Caco-2 (cell line): ENCODE measurements at regions not wholly inside any gene's neighbourhood (a gene's known extent, or its start where the extent isn't known, plus 50 kb on each side); places are given as distances from the start of the nearest gene placed in this dataset.

ENCODE experiments used
- BruUV-seq: library from RNA; stranded (reverse); fragments of 400-500 nt; replicated peaks from 2 replicates; lab custom pipeline; 2021; lab: Mats Ljungman, UMichigan
- CTCF ChIA-PET: fragments of 300-600 bp; sonication (Branson Sonifier 250); formaldehyde crosslinking; loops from one replicate; lab custom pipeline; 2022; ENCODE audit warnings: antibody characterized with exemption; lab: Charles Lee
- POLR2A ChIA-PET: fragments of 300-600 bp; sonication (Branson Sonifier 250); formaldehyde crosslinking; loops from one replicate; lab custom pipeline; 2022; ENCODE audit warnings: antibody characterized with exemption; lab: Charles Lee
- DNase-seq, 2 experiments: peaks; one replicate each; pipeline versions ENCODE4 v3.0.0 to v3.0.0-alpha.2; 2020 to 2022
- H3K27me3 ChIP-seq: replicated peaks from 2 replicates; pipeline ENCODE4 v1.6.0; 2011; ENCODE audit warnings: low read length; ENCODE audit not compliant: control insufficient read depth, insufficient read depth
- H3K36me3 ChIP-seq: 2 replicates; pipeline ENCODE4 v1.5.1; 2011; ENCODE audit warnings: low read length; ENCODE audit not compliant: control insufficient read depth, insufficient read depth
- H3K4me1 ChIP-seq: fragments of 250-450 bp; sonication (Bioruptor Pico); 2 replicates; pipeline ENCODE4 v1.5.1; 2020; ENCODE audit warnings: mild to moderate bottlenecking
- H3K4me3 ChIP-seq: 2 replicates; pipeline ENCODE4 v1.5.1; 2011; ENCODE audit warnings: low read depth, mild to moderate bottlenecking, control low read depth, low read length
- H3K9me3 ChIP-seq: fragments of 250-450 bp; sonication (Bioruptor Pico); 2 replicates; pipeline ENCODE4 v1.5.1; 2020; ENCODE audit warnings: mild to moderate bottlenecking, moderate library complexity
- H3K27ac Mint-ChIP-seq: one replicate; pipeline ENCODE4 v1.8.0; 2022; ENCODE audit warnings: mixed read lengths; ENCODE audit not compliant: unreplicated experiment
- H3K27me3 Mint-ChIP-seq: one replicate; pipeline ENCODE4 v1.8.0; 2022; ENCODE audit warnings: mixed read lengths; ENCODE audit not compliant: insufficient read depth, unreplicated experiment
- H3K36me3 Mint-ChIP-seq: one replicate; pipeline ENCODE4 v1.8.0; 2022; ENCODE audit warnings: mild to moderate bottlenecking, mixed read lengths; ENCODE audit not compliant: insufficient read depth, unreplicated experiment
- H3K4me1 Mint-ChIP-seq: one replicate; pipeline ENCODE4 v1.8.0; 2022; ENCODE audit warnings: low read depth, mixed read lengths; ENCODE audit not compliant: unreplicated experiment
- H3K4me3 Mint-ChIP-seq: one replicate; pipeline ENCODE4 v1.8.0; 2022; ENCODE audit warnings: mild to moderate bottlenecking, moderate library complexity, mixed read lengths; ENCODE audit not compliant: unreplicated experiment
- H3K9me3 Mint-ChIP-seq: one replicate; pipeline ENCODE4 v1.8.0; 2022; ENCODE audit warnings: mixed read lengths; ENCODE audit not compliant: unreplicated experiment
- CTCF ChIP-seq, 2 experiments: fragments of 200-600 bp in 1 of 2; IDR thresholded peaks; 1 replicate in 1 of 2; 2 replicates in 1 of 2; pipeline versions ENCODE4 v1.5.1 to v1.8.0; 2011 to 2022; ENCODE audit warnings: antibody characterized with exemption in 1 of 2, control low read depth in 1 of 2, inconsistent platforms in 1 of 2, low read depth in 1 of 2, low read length in 1 of 2, mild to moderate bottlenecking in 1 of 2, moderate library complexity in 1 of 2; ENCODE audit not compliant: insufficient read depth in 1 of 2, severe bottlenecking in 1 of 2, unreplicated experiment in 1 of 2
- intact Hi-C: fragments of 100-400 bp; cut with micrococcal nuclease; formaldehyde crosslinking; loops from one replicate; pipeline ENCODE4 v1.10.0; 2022; ENCODE audit not compliant: unreplicated experiment

GRCh38 chr10:24784061-24784460 is 60.4 kb upstream of the ARHGAP21 start:
- Histone ChIP-seq H3K36me3 (no peaks in the 10 kb centered on the region), H3K9me3 (no peaks in the 10 kb centered on the region), H3K4me3 (no peak overlapping the region), H3K27me3 (no peaks in the 10 kb centered on the region), H3K4me1 (no peaks in the 10 kb centered on the region)
- Mint-ChIP-seq H3K27ac (no peak overlapping the region), H3K36me3 (no peaks in the 10 kb centered on the region), H3K4me1 (no peaks in the 10 kb centered on the region), H3K9me3 (no peaks in the 10 kb centered on the region), H3K27me3 (no peaks in the 10 kb centered on the region), H3K4me3 (no peak overlapping the region)
- ChIA-PET POLR2A (no interaction called here), CTCF (no interaction called here)
- no peak for DNase-seq
- TF ChIP-seq CTCF (IDR thresholded peaks at IDR 0.05; ENCODE audit: insufficient read depth in 1 of 2, low read depth in 1 of 2, low read length in 1 of 2, severe bottlenecking in 1 of 2, unreplicated experiment in 1 of 2) = no peak
- BruUV-seq = no TSS peak
- intact Hi-C loops = no loop called here

- Histone ChIP-seq H3K4me1 (no peaks in the 10 kb centered on the region), H3K9me3 (no peaks in the 10 kb centered on the region), H3K36me3 (no peaks in the 10 kb centered on the region), H3K27me3 (no peaks in the 10 kb centered on the region), H3K4me3 (no peak overlapping the region)
- intact Hi-C loops = no loop called here
- CTCF ChIA-PET = no interaction called here
- DNase-seq = no peak
- no peak for TF ChIP-seq CTCF (IDR thresholded peaks at IDR 0.05; ENCODE audit: insufficient read depth in 1 of 2, low read depth in 1 of 2, low read length in 1 of 2, severe bottlenecking in 1 of 2, unreplicated experiment in 1 of 2)
- Mint-ChIP-seq H3K4me3 (no peak overlapping the region), H3K9me3 (no peaks in the 10 kb centered on the region), H3K4me1 (no peaks in the 10 kb centered on the region), H3K36me3 (no peaks in the 10 kb centered on the region), H3K27me3 (no peaks in the 10 kb centered on the region), H3K27ac (no peak overlapping the region)
- POLR2A ChIA-PET = no interaction called here
- no TSS peak for BruUV-seq
These were observed 59.8 kb upstream of the ARHGAP21 start for GRCh38 chr10:24783504-24783903.

GRCh38 chr10:24779737-24780136 is 56.0 kb upstream of the ARHGAP21 start:
- ChIA-PET POLR2A (no interaction called here), CTCF (interaction anchor here (0.6 kb wide), 1 partner anchor 29 kb away, joined by 4 read pairs; no protein-coding TSS in a partner anchor)
- no peaks in the 10 kb centered on the region for H3K4me1 Mint-ChIP-seq
- no peaks in the 10 kb centered on the region for H3K27me3 ChIP-seq
- H3K4me3 ChIP-seq = no peak overlapping the region
- no peak for DNase-seq
- no peak for TF ChIP-seq CTCF (IDR thresholded peaks at IDR 0.05; ENCODE audit: insufficient read depth in 1 of 2, low read depth in 1 of 2, low read length in 1 of 2, severe bottlenecking in 1 of 2, unreplicated experiment in 1 of 2)
- no TSS peak for BruUV-seq
- no peaks in the 10 kb centered on the region for H3K9me3 Mint-ChIP-seq
- intact Hi-C loops = no loop called here
- no peaks in the 10 kb centered on the region for H3K9me3 ChIP-seq
- H3K4me3 Mint-ChIP-seq = no peak overlapping the region
- no peak overlapping the region for H3K27ac Mint-ChIP-seq
- no peaks in the 10 kb centered on the region for H3K36me3 Mint-ChIP-seq
- H3K4me1 ChIP-seq = peaks cover 5% of the 10 kb centered on the region; the same call in 1 of the 2 replicates
- no peaks in the 10 kb centered on the region for H3K27me3 Mint-ChIP-seq
- H3K36me3 ChIP-seq = no peaks in the 10 kb centered on the region
